Ovary (tissue), 7 donors: ENCODE measurements at regions not wholly inside any gene's neighbourhood (a gene's known extent, or its start where the extent isn't known, plus 50 kb on each side); places are given as distances from the start of the nearest gene placed in this dataset.
"Not testable (repeated sequence)": the region's sequence is repeated elsewhere in the genome, so short reads cannot be mapped to it uniquely, and the experiment has no call there.

Experiments used
- DNase-seq, 5 donors: peaks; one replicate each; pipeline ENCODE4 v3.0.0-alpha.2; 2019 to 2020
- H3K27ac ChIP-seq, 2 donors: fragments of 200-600 bp; one replicate each; pipeline versions ENCODE4 v1.5.1 to v1.8.0; 2019 to 2022
- H3K27me3 ChIP-seq: fragments of 200-600 bp; one replicate; pipeline ENCODE4 v1.8.0; 2022
- H3K36me3 ChIP-seq: fragments of 200-600 bp; sonication (generic); one replicate; pipeline ENCODE4 v1.5.1; 2019
- H3K4me1 ChIP-seq: one replicate; pipeline ENCODE4 v1.8.1; 2013; ENCODE audit warnings: mild to moderate bottlenecking, moderate library complexity; ENCODE audit not compliant: insufficient read depth
- H3K4me3 ChIP-seq: fragments of 200-600 bp; sonication (generic); one replicate; pipeline ENCODE4 v1.5.1; 2017
- H3K9me3 ChIP-seq, 2 donors: fragments of 200-600 bp in 1 of 2; sonication (generic) in 1 of 2; one replicate each; pipeline versions ENCODE4 v1.5.1 to v1.8.1; 2013 to 2019; ENCODE audit warnings: mild to moderate bottlenecking in 1 of 2, moderate library complexity in 1 of 2
- WGBS, 3 donors: extraction: QIAGEN DNeasy Blood & Tissue Kit in 1 of 3; methylation state at CpG; one replicate each; pipeline versions ENCODE4 v1.1.5 to v1.1.7; 2013 to 2017; 5-methylcytosine and 5-hydroxymethylcytosine counted together
- intact Hi-C, 4 donors: fragments of 100-400 bp; cut with DNase I; formaldehyde crosslinking; loops; one replicate each; pipeline versions ENCODE4 v1.11.0 to v1.15.1; 2022 to 2023
- donor health status: DM: no; HTN: no; CAD: no; lungs with moderate emphysema.
- donor health status: DM: no; HTN: no; CAD: no.
- donor health status: Bipolar disorder and iron deficiency.
- donor health status: DM: no; HTN: no; CAD: no.
- donor health status: DM: yes; HTN: yes; CAD: no.

DNA sequence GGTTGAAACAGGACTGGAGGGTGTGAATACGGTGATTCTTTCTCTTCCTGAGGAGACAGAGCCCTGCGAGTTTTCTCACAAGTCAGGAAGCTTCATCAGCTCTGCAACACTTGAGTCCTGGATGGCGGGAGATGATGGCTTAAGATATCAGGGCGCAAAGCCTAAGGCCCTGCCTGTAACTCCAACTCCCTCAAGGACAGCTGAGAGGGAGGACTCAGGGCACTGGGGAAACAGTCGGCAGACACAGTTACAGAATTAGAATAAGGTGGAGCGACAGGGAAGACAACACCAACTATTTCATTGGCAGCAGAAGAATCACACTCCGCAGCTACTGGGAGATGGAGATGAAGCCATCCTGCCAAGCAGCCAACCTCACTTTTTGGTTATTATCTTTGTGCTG lies 109.6 kb downstream of the NBPF8 start:
- H3K27ac ChIP-seq, H3K36me3 ChIP-seq, DNase-seq, intact Hi-C loops, H3K4me3 ChIP-seq, H3K9me3 ChIP-seq, H3K4me1 ChIP-seq, H3K27me3 ChIP-seq: not testable (repeated sequence)
- WGBS, 3 donors: 86 to 100% methylated on average over 1 to 4 of the region's 7 CpGs; no CpG with 5 or more reads in 1 of the 3 donors

DNA sequence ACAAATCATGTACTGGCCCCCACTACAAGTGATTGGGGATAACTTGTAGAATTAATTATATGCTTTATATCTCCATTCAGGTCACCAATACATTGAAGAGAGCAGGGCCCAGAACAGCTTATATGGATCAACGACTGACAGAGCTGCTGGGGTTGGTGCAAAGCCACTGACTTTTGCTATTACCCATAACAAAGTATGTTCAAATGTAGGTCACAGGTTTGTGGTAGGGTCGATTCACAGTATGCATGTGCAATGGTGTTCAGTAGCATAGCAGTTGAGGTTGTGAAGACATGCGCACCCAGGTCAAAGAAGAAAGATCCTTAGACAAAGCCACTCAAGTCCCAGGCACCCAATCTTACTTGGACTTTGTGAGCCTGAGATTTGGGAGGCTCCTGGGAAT lies 110.6 kb downstream of the NBPF8 start:
- DNase-seq, intact Hi-C loops: not testable (repeated sequence)

DNA sequence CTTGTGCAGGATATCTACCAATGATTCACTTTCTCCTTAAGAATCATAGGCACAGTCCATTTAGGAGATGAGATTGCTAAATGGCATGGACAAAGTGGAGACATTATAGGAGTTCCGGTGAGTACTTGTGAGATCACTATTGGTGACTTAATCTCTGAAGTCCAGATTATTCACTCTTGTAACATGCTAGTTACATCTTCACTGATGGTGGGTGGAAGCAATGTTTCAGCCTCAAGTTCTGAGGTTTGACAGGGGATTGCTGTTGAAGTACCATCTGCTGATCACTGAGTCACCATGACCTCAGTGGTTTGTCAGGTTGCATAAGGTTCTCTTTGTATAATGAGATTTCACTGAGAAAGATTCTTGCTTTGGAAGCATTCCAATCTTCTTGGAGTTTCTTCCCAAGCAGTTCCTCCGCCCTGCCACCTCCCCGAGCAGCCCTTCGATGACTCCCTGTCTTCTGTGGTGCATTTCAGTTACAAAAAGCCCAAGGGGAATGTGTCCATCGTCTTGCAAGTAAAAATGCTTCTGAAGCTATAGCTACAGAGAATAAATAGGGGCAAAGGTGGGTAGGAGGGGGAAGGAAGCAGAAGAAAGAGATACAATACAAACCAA lies 114.7 kb downstream of the NBPF8 start:
- H3K27me3 ChIP-seq, H3K36me3 ChIP-seq, DNase-seq, H3K4me3 ChIP-seq, H3K9me3 ChIP-seq, H3K27ac ChIP-seq, H3K4me1 ChIP-seq, intact Hi-C loops: not testable (repeated sequence)
- 77 to 89% (median 86%) methylated on average over 4 to 5 of the region's 5 CpGs for WGBS, 3 donors

More for the DNA sequence above, 110.6 kb downstream of the NBPF8 start:
- H3K27ac ChIP-seq, H3K27me3 ChIP-seq, H3K9me3 ChIP-seq, H3K36me3 ChIP-seq, H3K4me3 ChIP-seq, H3K4me1 ChIP-seq: not testable (repeated sequence)
- 84 to 93% (median 90%) methylated on average over 2 to 3 of the region's 3 CpGs for WGBS, 3 donors

DNA sequence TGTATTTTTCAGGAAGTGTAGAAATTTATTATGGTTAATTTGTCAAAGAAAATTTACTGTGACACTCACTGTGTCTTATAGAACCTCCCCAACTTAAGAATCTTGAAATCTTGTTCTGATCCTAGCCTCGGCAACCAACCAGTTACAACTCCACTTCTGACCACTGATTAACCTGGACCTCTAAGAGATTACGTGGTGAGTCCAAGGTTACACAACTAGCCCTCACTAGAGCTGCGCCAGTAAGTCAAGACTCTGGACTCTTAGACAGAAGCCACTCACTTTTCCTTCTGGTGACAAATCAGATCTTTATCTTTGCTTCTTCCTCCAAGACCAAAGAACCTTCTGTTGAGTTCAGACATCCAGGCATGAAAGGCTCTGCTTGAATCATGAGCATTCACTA lies 116.6 kb downstream of the NBPF8 start:
- H3K4me3 ChIP-seq, H3K9me3 ChIP-seq, H3K27me3 ChIP-seq, H3K27ac ChIP-seq, H3K36me3 ChIP-seq, H3K4me1 ChIP-seq, DNase-seq, intact Hi-C loops: not testable (repeated sequence)
- 100% methylated on average over 1 to 2 of the region's 3 CpGs for WGBS, 3 donors

DNA sequence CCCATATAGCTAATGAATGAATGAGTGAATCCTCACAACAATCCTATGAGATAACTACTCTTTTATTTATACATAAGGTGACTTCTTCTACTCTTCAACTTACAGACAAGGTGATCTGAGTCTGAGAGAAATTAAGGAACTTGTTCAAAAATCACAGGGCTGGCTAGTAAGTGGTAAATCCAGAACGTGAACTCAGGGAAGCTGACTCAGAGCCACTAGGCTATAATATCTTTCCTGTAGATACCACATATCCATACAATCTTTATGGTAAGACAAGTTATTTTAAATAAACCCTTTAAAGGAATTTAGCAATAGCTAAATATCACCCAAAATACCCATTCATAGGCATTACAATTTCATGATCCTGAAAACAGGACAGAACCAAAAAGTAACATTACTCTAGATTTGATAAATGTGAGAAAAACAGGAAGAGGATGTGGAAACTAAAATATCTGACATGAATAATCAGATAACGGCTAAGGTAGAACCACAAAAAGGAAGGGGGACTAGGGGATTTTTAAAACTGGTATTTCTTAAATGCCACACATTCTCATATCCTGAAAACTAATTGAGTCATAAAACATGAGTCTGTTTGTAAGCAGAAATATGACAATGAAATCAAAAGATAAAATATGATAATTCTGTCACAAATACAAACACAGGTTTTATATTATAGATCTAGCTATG lies 119.7 kb downstream of the NBPF8 start:
- 54 to 71% (median 61%) methylated on average over 2 of the region's 2 CpGs for WGBS, 3 donors
- H3K4me3 ChIP-seq, H3K27me3 ChIP-seq, DNase-seq, H3K27ac ChIP-seq, H3K4me1 ChIP-seq, intact Hi-C loops, H3K9me3 ChIP-seq, H3K36me3 ChIP-seq: not testable (repeated sequence)

DNA sequence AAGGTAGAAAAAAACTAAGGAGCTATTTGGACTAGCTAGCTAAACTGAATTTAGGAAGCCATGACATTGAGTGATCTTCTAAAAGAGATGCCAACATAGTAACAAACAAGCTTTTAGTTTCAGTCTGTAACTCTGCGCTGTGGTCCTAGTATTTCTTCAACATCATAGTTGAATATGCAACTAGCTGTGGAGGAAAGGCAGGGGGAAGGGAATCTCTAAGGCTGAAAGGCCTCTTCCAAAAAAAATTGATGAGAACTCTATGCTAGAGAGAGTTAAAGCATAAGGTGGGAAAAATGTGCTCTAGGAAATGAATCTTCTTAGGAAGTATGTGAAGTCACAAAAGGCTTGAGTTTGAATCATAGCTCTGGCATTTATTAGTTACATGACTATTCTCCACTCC lies 120.2 kb downstream of the NBPF8 start:
- H3K9me3 ChIP-seq, H3K27ac ChIP-seq, H3K36me3 ChIP-seq, H3K4me1 ChIP-seq, H3K4me3 ChIP-seq, intact Hi-C loops, DNase-seq, H3K27me3 ChIP-seq: not testable (repeated sequence)
- WGBS, 3 donors: 92 to 98% (median 93%) methylated on average over 1 of the region's 1 CpG

DNA sequence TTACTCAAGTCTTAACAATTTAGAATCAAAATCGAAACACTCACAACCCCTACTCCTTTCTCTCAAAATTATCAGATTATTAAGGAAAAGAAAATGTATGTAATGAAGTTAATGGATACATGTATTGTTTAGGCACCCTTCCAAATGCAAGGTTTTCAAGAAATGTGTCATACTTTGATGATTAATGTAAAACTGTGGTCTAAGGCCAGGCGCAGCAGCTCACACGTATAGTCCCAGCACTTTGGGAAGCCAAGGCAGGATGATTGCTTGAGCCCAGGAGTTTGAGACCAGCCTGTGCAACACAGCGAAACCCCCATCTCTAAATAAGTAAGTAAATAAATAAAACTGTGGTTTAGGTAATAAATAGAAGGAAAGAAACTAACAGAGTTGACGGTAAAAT lies 126.6 kb downstream of the NBPF8 start:
- H3K4me3 ChIP-seq, DNase-seq, intact Hi-C loops, H3K4me1 ChIP-seq, H3K9me3 ChIP-seq, H3K27ac ChIP-seq, H3K27me3 ChIP-seq, H3K36me3 ChIP-seq: not testable (repeated sequence)
- WGBS, 3 donors: 88 to 100% (median 93%) methylated on average over 1 of the region's 5 CpGs

DNA sequence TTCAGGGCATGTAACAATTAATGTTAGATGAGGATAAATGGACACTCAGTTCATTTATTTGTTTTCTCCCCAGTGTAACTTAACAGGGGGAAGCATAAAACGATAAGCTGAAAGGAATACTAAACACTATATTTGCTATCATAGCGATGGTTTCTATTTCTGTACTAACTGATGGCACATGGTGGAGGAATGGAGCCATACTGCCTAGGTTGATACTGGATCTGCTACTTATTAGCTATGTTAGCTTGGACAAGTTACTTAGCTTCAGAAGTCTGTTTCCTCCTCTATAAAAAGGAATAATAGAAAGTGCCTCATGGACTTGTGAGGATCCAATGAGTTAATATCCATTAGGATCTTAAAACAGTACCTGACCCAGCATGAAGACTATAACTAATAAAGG lies 127.5 kb downstream of the NBPF8 start:
- H3K36me3 ChIP-seq, H3K9me3 ChIP-seq, H3K4me1 ChIP-seq, H3K4me3 ChIP-seq, H3K27me3 ChIP-seq, H3K27ac ChIP-seq, DNase-seq, intact Hi-C loops: not testable (repeated sequence)
- no CpG with 5 or more reads among the region's 2 CpGs for WGBS, 3 donors

DNA sequence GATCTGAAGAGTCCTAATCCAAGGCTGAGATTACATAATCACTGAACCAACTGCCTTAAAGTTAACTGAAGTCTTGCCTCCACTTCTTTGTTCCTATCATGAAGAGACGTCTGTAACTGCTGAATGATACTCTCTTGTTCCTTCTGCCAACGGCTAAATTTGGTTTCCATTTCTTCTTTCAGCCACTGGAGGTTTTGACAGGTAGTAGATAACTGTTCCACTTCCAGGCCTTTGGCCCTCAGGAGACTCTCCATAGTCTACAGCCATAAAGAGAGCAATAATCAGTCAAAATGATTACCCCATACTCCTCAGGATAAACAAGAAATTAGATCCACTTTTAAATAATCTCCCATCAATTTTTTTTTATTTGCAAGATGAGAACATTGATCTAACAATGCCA lies 128.1 kb downstream of the NBPF8 start:
- H3K36me3 ChIP-seq, H3K27ac ChIP-seq, DNase-seq, H3K27me3 ChIP-seq, intact Hi-C loops, H3K4me1 ChIP-seq, H3K9me3 ChIP-seq, H3K4me3 ChIP-seq: not testable (repeated sequence)
- 81 to 82% methylated on average over 2 of the region's 2 CpGs; no CpG with 5 or more reads in 1 of the 3 donors for WGBS, 3 donors

DNA sequence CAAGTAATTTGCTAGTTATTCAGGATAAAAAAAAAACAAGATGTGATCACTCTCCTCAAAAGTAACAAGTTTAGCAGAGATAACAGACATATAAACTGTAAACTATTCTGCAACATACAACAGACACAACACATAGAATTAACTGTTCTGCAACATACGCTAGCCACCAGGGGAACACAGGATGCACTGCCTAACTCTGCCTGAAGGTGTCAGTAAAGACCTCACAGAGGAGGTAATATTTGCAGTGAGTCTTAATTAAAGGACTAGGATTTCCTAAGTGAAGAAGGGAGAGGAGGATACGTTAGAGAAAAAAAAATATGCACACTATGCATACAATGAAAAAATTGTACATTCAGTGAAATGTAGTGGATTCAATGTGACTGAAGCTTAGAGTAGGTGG lies 129.6 kb downstream of the NBPF8 start:
- H3K27ac ChIP-seq, H3K4me3 ChIP-seq, H3K36me3 ChIP-seq, intact Hi-C loops, H3K9me3 ChIP-seq, H3K27me3 ChIP-seq, H3K4me1 ChIP-seq: not testable (repeated sequence)
- 0 to 15% (median 0%) methylated on average over 1 to 2 of the region's 2 CpGs for WGBS, 3 donors
- DNase-seq: peak; percentile 54 to 86 (median 66)

DNA sequence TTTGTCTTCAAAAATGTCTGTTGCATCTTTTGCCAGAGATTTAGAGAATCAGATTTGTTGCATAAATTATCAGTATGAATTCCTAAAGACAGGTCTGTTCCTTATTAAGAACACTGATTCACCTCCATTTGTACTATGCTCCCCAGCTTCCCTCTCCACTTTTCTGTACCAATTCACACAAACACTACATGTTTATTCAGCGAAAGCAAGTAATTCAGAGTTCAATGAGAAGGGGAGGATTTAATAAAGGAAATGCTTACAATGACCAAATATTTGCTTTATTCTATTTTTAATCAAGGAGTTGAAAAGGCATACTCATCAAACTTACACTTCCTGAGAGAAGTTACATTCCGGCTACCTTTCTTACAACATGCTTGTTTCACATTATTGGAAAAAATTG lies 135.5 kb downstream of the NBPF8 start:
- intact Hi-C loops, H3K4me3 ChIP-seq, H3K27ac ChIP-seq, H3K4me1 ChIP-seq, DNase-seq, H3K36me3 ChIP-seq, H3K27me3 ChIP-seq, H3K9me3 ChIP-seq: not testable (repeated sequence)
- 78 to 100% methylated on average over 1 of the region's 2 CpGs; no CpG with 5 or more reads in 1 of the 3 donors for WGBS, 3 donors

DNA sequence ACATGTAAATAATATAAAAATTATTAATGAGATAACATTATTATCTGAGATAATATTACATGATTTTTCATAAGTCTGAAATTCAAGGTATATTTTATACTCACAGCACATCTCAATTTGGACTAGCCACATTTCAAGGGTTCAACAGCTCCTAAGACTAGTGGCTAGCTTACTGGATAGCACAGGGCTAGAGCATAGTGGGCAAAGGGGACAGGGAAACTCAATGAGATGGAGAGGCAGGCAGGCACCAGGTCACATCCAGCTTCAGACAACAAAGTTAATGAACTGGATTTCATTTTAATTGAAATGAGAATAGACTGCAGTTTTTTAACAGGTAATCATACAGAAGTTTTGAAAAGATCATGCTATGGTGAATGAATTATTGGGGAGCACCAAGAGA lies 137.4 kb downstream of the NBPF8 start:
- H3K9me3 ChIP-seq, H3K27me3 ChIP-seq, H3K36me3 ChIP-seq, H3K4me3 ChIP-seq, H3K4me1 ChIP-seq, DNase-seq, intact Hi-C loops, H3K27ac ChIP-seq: not testable (repeated sequence)
